ENCODE measurements at regions not wholly inside any gene's neighbourhood (a gene's known extent, or its start where the extent isn't known, plus 50 kb on each side); places are given as distances from the start of the nearest gene placed in this dataset.

- Histone ChIP-seq H3K9me3 (ENCODE audit: insufficient read depth, low read length) (0 out of 2 replicates have a peak, but pooled peaks cover 7% of the 10 kb centered on the region), H3K4me1 (ENCODE audit: insufficient read depth, insufficient read length) (no peaks in the 10 kb centered on the region), H3K4me3 (ENCODE audit: insufficient read length, low read depth) (no peak overlapping the region), H3K27me3 (ENCODE audit: insufficient read depth, insufficient read length) (no peaks in the 10 kb centered on the region), H3K36me3 (ENCODE audit: insufficient read depth, insufficient read length, low read length) (no peaks in the 10 kb centered on the region), H3K9ac (ENCODE audit: insufficient read length, low read depth) (no peak overlapping the region)
- DNase-seq (ENCODE audit: low read depth, low spot score) = no peak
- TF ChIP-seq YY1 (IDR thresholded peaks at IDR 0.05; ENCODE audit: insufficient read depth, insufficient read length) (no peak), SUZ12 (IDR thresholded peaks at IDR 0.05; ENCODE audit: extremely low read depth, insufficient read depth, insufficient read length) (no peak), ZNF274 (IDR thresholded peaks at IDR 0.05; ENCODE audit: low read depth, low read length) (no peak)
Measured at GRCh38 chr1:38667626-38668025, 191.9 kb downstream of the RRAGC start.

DNA sequence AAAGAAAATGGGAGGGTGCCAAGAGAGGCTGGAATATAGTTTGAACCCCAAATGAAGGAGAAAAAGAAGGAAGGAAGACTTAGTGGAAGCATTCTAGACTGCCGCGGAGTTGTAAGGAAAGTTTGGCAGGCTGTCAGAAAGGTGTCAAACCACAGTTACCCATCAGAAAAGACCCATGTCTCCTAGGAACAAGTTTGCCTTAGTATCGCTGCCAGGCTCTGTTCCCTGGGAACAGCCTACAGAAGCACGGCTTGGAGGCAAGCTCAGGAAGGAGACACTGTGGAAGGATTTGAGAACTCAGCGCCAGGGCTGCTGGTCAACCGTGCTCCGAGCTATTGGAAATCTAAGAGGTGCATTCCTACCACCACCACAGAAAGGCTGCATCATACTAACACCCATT is 197.4 kb downstream of the RRAGC start:
- no peak for TF ChIP-seq YY1 (IDR thresholded peaks at IDR 0.05; ENCODE audit: insufficient read depth, insufficient read length)
- TF ChIP-seq SUZ12 (IDR thresholded peaks at IDR 0.05; ENCODE audit: extremely low read depth, insufficient read depth, insufficient read length) = no peak
- no peak for TF ChIP-seq ZNF274 (IDR thresholded peaks at IDR 0.05; ENCODE audit: low read depth, low read length)
- no peak for DNase-seq (ENCODE audit: low read depth, low spot score)
- H3K9ac ChIP-seq (ENCODE audit: insufficient read length, low read depth) = no peak overlapping the region
- H3K4me3 ChIP-seq (ENCODE audit: insufficient read length, low read depth) = no peak overlapping the region
- H3K27me3 ChIP-seq (ENCODE audit: insufficient read depth, insufficient read length) = no peaks in the 10 kb centered on the region
- H3K4me1 ChIP-seq (ENCODE audit: insufficient read depth, insufficient read length) = no peaks in the 10 kb centered on the region
- H3K9me3 ChIP-seq (ENCODE audit: insufficient read depth, low read length) = 0 out of 2 replicates have a peak, but pooled peaks cover 7% of the 10 kb centered on the region
- H3K36me3 ChIP-seq (ENCODE audit: insufficient read depth, insufficient read length, low read length) = no peaks in the 10 kb centered on the region

DNA sequence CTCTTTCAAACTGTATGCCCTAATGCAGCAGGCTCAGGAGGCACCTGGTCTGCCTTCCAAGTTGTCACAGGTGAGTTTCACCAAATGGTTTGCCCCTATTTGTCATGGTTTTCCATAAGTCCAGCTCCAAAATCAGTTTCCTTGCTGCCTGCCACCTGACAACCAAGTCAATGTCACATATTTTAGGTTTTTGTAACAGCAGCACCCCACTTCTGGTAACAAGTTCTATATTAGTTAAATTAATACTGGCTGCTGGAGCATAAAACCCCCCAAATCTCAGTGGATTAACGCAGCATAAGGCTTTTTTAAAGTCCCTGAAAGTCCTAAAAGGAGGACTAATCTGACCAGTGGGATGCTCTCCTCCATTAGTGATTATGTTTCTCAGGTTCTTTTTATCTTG is 200.7 kb downstream of the RRAGC start:
- H3K9me3 ChIP-seq (ENCODE audit: insufficient read depth, low read length) = no peaks in the 10 kb centered on the region
- TF ChIP-seq SUZ12 (IDR thresholded peaks at IDR 0.05; ENCODE audit: extremely low read depth, insufficient read depth, insufficient read length) (no peak), ZNF274 (IDR thresholded peaks at IDR 0.05; ENCODE audit: low read depth, low read length) (no peak), YY1 (IDR thresholded peaks at IDR 0.05; ENCODE audit: insufficient read depth, insufficient read length) (no peak)
- no peaks in the 10 kb centered on the region for H3K36me3 ChIP-seq (ENCODE audit: insufficient read depth, insufficient read length, low read length)
- no peak for DNase-seq (ENCODE audit: low read depth, low spot score)
- no peak overlapping the region for H3K4me3 ChIP-seq (ENCODE audit: insufficient read length, low read depth)
- H3K9ac ChIP-seq (ENCODE audit: insufficient read length, low read depth) = no peak overlapping the region
- H3K4me1 ChIP-seq (ENCODE audit: insufficient read depth, insufficient read length) = no peaks in the 10 kb centered on the region
- H3K27me3 ChIP-seq (ENCODE audit: insufficient read depth, insufficient read length) = no peaks in the 10 kb centered on the region

DNA sequence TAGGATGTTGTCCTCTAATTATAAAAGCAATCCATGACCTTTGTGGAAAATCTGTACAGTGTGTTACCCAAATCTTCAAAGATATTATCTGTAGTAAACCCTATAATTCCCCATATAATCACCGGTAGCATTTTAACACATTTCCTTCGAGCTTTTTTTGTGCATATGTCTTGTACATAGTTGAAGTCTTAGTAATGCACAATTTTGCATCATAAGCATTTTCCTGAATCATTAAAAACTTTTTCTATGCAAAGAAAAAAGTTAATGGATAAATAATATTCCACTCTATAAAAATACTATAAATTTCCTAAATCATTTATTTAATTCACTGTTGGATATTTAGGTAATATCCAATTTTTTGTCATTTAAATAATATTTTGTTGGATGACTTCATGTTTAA is 201.7 kb downstream of the RRAGC start:
- Histone ChIP-seq H3K36me3 (ENCODE audit: insufficient read depth, insufficient read length, low read length) (no peaks in the 10 kb centered on the region), H3K4me1 (ENCODE audit: insufficient read depth, insufficient read length) (no peaks in the 10 kb centered on the region), H3K4me3 (ENCODE audit: insufficient read length, low read depth) (no peak overlapping the region), H3K9ac (ENCODE audit: insufficient read length, low read depth) (no peak overlapping the region), H3K9me3 (ENCODE audit: insufficient read depth, low read length) (no peaks in the 10 kb centered on the region), H3K27me3 (ENCODE audit: insufficient read depth, insufficient read length) (no peaks in the 10 kb centered on the region)
- no peak for TF ChIP-seq YY1 (IDR thresholded peaks at IDR 0.05; ENCODE audit: insufficient read depth, insufficient read length)
- no peak for TF ChIP-seq SUZ12 (IDR thresholded peaks at IDR 0.05; ENCODE audit: extremely low read depth, insufficient read depth, insufficient read length)
- no peak for TF ChIP-seq ZNF274 (IDR thresholded peaks at IDR 0.05; ENCODE audit: low read depth, low read length)
- DNase-seq (ENCODE audit: low read depth, low spot score) = no peak

- TF ChIP-seq YY1 (IDR thresholded peaks at IDR 0.05; ENCODE audit: insufficient read depth, insufficient read length) (no peak), ZNF274 (IDR thresholded peaks at IDR 0.05; ENCODE audit: low read depth, low read length) (no peak), SUZ12 (IDR thresholded peaks at IDR 0.05; ENCODE audit: extremely low read depth, insufficient read depth, insufficient read length) (no peak)
- no peaks in the 10 kb centered on the region for H3K9me3 ChIP-seq (ENCODE audit: insufficient read depth, low read length)
- H3K36me3 ChIP-seq (ENCODE audit: insufficient read depth, insufficient read length, low read length) = no peaks in the 10 kb centered on the region
- H3K9ac ChIP-seq (ENCODE audit: insufficient read length, low read depth) = no peak overlapping the region
- H3K4me1 ChIP-seq (ENCODE audit: insufficient read depth, insufficient read length) = no peaks in the 10 kb centered on the region
- no peak for DNase-seq (ENCODE audit: low read depth, low spot score)
- no peak overlapping the region for H3K4me3 ChIP-seq (ENCODE audit: insufficient read length, low read depth)
- no peaks in the 10 kb centered on the region for H3K27me3 ChIP-seq (ENCODE audit: insufficient read depth, insufficient read length)
Measured at GRCh38 chr1:38657207-38657840, 202.2 kb downstream of the RRAGC start.

DNA sequence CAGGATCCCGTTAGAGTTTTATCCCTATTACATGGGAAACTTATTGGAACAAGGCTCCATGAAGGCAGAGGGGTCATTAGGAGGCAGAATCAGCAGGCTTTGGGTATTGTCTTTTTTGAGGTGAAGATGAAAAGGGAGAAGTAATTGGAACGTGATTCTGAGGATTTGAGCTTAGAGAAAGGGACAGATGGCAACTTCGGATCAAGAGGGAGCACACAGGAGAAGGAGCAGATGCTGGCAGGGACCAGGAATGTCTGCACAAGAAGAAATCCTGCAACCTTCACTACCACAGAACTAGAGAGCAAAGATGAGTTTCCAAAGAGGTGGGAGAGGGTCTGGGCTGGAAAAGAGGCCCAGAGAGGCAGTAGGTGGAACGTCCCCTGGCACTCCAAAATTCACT is 202.8 kb downstream of the RRAGC start:
- no peak overlapping the region for H3K9ac ChIP-seq (ENCODE audit: insufficient read length, low read depth)
- H3K4me3 ChIP-seq (ENCODE audit: insufficient read length, low read depth) = no peak overlapping the region
- no peak for DNase-seq (ENCODE audit: low read depth, low spot score)
- no peaks in the 10 kb centered on the region for H3K4me1 ChIP-seq (ENCODE audit: insufficient read depth, insufficient read length)
- H3K9me3 ChIP-seq (ENCODE audit: insufficient read depth, low read length) = no peaks in the 10 kb centered on the region
- no peaks in the 10 kb centered on the region for H3K36me3 ChIP-seq (ENCODE audit: insufficient read depth, insufficient read length, low read length)
- H3K27me3 ChIP-seq (ENCODE audit: insufficient read depth, insufficient read length) = no peaks in the 10 kb centered on the region
- TF ChIP-seq YY1 (IDR thresholded peaks at IDR 0.05; ENCODE audit: insufficient read depth, insufficient read length) = no peak
- no peak for TF ChIP-seq ZNF274 (IDR thresholded peaks at IDR 0.05; ENCODE audit: low read depth, low read length)
- no peak for TF ChIP-seq SUZ12 (IDR thresholded peaks at IDR 0.05; ENCODE audit: extremely low read depth, insufficient read depth, insufficient read length)

GRCh38 chr1:38652217-38652616 is 207.4 kb downstream of the RRAGC start:
- Histone ChIP-seq H3K36me3 (ENCODE audit: insufficient read depth, insufficient read length, low read length) (no peaks in the 10 kb centered on the region), H3K9me3 (ENCODE audit: insufficient read depth, low read length) (peaks cover 4% of the 10 kb centered on the region; the same call in 1 of the 2 replicates), H3K4me1 (ENCODE audit: insufficient read depth, insufficient read length) (peaks cover 3% of the 10 kb centered on the region), H3K27me3 (ENCODE audit: insufficient read depth, insufficient read length) (no peaks in the 10 kb centered on the region), H3K4me3 (ENCODE audit: insufficient read length, low read depth) (no peak overlapping the region), H3K9ac (ENCODE audit: insufficient read length, low read depth) (no peak overlapping the region)
- TF ChIP-seq SUZ12 (IDR thresholded peaks at IDR 0.05; ENCODE audit: extremely low read depth, insufficient read depth, insufficient read length) = no peak
- no peak for DNase-seq (ENCODE audit: low read depth, low spot score)
